ENCODE measurements at regions not wholly inside any gene's neighbourhood (a gene's known extent, or its start where the extent isn't known, plus 50 kb on each side); places are given as distances from the start of the nearest gene placed in this dataset.

DNA sequence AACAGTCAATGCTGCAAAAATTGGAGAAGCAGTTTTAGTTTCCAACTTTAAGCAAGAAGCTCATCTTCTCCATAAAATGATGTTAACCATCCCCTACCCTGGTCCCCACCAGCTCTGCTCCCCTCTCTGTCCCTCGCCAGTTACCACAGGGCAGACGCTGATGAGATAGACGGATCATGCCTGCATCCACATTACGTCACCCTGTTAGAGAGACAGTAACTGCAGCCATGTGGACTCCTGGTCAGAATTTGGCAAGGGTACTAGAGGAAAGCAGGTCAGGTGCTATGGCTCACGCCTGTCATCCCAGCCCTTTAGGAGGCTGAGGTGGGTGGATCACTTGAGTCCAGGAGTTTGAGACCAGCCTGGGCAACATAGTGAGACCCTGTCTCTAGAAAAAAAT, 81.9 kb upstream of the FZD8 start:
- BruUV-seq (replicated peaks), result no TSS peak
- intact Hi-C loops (cut with micrococcal nuclease; ENCODE audit: unreplicated experiment), result no loop called here
- Histone ChIP-seq H3K9me3 (ENCODE audit: insufficient read depth, low read depth) (no peaks in the 10 kb centered on the region), H3K4me3 (no peak overlapping the region), H3K79me2 (ENCODE audit: low read depth) (no peaks in the 10 kb centered on the region), H3K4me1 (replicated peaks; ENCODE audit: insufficient read depth) (no peaks in the 10 kb centered on the region), H4K20me1 (ENCODE audit: insufficient read depth) (no peaks in the 10 kb centered on the region), H3K27me3 (ENCODE audit: insufficient read depth, low read depth) (peaks cover 4% of the 10 kb centered on the region), H3K27ac (no peak overlapping the region), H2AFZ (no peak overlapping the region), H3K9me2 (ENCODE audit: insufficient read depth) (no peaks in the 10 kb centered on the region), H3K4me2 (no peak overlapping the region), H3F3A (ENCODE audit: insufficient read depth, low read depth) (no peaks in the 10 kb centered on the region), H3K36me3 (ENCODE audit: low read depth) (no peaks in the 10 kb centered on the region)
- TF ChIP-seq, protein P1, sequence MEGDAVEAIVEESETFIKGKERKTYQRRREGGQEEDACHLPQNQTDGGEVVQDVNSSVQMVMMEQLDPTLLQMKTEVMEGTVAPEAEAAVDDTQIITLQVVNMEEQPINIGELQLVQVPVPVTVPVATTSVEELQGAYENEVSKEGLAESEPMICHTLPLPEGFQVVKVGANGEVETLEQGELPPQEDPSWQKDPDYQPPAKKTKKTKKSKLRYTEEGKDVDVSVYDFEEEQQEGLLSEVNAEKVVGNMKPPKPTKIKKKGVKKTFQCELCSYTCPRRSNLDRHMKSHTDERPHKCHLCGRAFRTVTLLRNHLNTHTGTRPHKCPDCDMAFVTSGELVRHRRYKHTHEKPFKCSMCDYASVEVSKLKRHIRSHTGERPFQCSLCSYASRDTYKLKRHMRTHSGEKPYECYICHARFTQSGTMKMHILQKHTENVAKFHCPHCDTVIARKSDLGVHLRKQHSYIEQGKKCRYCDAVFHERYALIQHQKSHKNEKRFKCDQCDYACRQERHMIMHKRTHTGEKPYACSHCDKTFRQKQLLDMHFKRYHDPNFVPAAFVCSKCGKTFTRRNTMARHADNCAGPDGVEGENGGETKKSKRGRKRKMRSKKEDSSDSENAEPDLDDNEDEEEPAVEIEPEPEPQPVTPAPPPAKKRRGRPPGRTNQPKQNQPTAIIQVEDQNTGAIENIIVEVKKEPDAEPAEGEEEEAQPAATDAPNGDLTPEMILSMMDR (conservative IDR thresholded peaks at IDR 0.05), result no peak
- no peak for TF ChIP-seq EZH2 (IDR thresholded peaks at IDR 0.05; ENCODE audit: low read depth)
- CTCF ChIA-PET, result no interaction called here
- POLR2A ChIA-PET (ENCODE audit: unreplicated experiment), result no interaction called here
- DNase-seq, result no peak

DNA sequence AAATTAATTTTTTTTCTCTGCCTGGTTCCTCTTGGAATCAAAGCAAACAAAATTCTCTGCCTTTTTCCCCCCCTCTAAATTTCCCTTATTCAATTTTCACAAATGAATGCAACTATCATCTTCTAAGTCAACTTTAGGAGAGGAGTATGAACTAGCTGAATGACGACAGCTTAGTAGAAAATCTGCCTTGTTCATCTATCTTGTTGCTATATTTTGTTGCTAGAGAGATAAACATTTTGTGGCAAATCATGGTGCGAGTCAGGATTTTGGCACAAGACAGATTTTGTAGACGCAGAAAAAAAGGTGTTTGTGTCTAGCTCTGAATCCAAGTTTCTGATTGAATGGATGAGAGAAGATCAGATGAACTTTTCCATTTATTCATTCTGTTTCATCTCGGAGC, 81.0 kb upstream of the FZD8 start:
- Histone ChIP-seq H3F3A (ENCODE audit: insufficient read depth, low read depth) (no peaks in the 10 kb centered on the region), H3K27me3 (ENCODE audit: insufficient read depth, low read depth) (peaks cover 3% of the 10 kb centered on the region), H2AFZ (no peak overlapping the region), H3K27ac (no peak overlapping the region), H3K4me3 (no peak overlapping the region), H3K9me3 (ENCODE audit: insufficient read depth, low read depth) (no peaks in the 10 kb centered on the region), H3K36me3 (ENCODE audit: low read depth) (no peaks in the 10 kb centered on the region), H3K4me1 (replicated peaks; ENCODE audit: insufficient read depth) (no peaks in the 10 kb centered on the region), H3K9me2 (ENCODE audit: insufficient read depth) (no peaks in the 10 kb centered on the region), H3K79me2 (ENCODE audit: low read depth) (no peaks in the 10 kb centered on the region), H4K20me1 (ENCODE audit: insufficient read depth) (no peaks in the 10 kb centered on the region), H3K4me2 (no peak overlapping the region)
- intact Hi-C loops (cut with micrococcal nuclease; ENCODE audit: unreplicated experiment), result no loop called here
- ChIA-PET CTCF (no interaction called here), POLR2A (ENCODE audit: unreplicated experiment) (no interaction called here)
- no peak for TF ChIP-seq EZH2 (IDR thresholded peaks at IDR 0.05; ENCODE audit: low read depth)
- TF ChIP-seq, protein P1 (conservative IDR thresholded peaks at IDR 0.05), result no peak
- no TSS peak for BruUV-seq (replicated peaks)
- DNase-seq, result no peak

DNA sequence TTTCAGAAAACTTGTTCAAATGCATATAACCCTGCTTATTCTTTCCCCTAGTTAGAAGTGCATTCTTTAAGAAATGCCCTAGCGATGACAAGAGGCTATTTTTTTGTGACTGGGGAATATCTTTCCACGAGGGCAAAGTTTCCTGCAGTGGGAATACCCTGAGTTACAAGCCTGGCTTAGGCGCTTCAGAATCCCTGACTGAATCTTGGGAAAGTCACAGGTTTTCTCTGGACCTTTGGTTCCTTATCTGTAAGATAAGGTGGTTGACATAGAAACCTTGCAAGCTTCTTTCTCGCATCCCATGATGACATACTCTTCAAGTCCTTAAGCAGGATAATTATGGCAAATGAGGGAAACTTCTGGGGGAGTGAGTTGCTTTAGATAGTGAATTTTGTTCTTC, 80.5 kb upstream of the FZD8 start:
- Histone ChIP-seq H2AFZ (no peak overlapping the region), H3K4me1 (replicated peaks; ENCODE audit: insufficient read depth) (no peaks in the 10 kb centered on the region), H3K9me3 (ENCODE audit: insufficient read depth, low read depth) (no peaks in the 10 kb centered on the region), H3F3A (ENCODE audit: insufficient read depth, low read depth) (no peaks in the 10 kb centered on the region), H3K36me3 (ENCODE audit: low read depth) (no peaks in the 10 kb centered on the region), H3K9me2 (ENCODE audit: insufficient read depth) (no peaks in the 10 kb centered on the region), H3K79me2 (ENCODE audit: low read depth) (no peaks in the 10 kb centered on the region), H3K27ac (no peak overlapping the region), H4K20me1 (ENCODE audit: insufficient read depth) (no peaks in the 10 kb centered on the region), H3K4me2 (no peak overlapping the region), H3K4me3 (no peak overlapping the region), H3K27me3 (ENCODE audit: insufficient read depth, low read depth) (no peaks in the 10 kb centered on the region; the same call in none of the 2 replicates)
- intact Hi-C loops (cut with micrococcal nuclease; ENCODE audit: unreplicated experiment), result no loop called here
- POLR2A ChIA-PET (ENCODE audit: unreplicated experiment), result no interaction called here
- no peak for DNase-seq
- TF ChIP-seq EZH2 (IDR thresholded peaks at IDR 0.05; ENCODE audit: low read depth), result no peak
- TF ChIP-seq, protein P1 (conservative IDR thresholded peaks at IDR 0.05), result no peak
- CTCF ChIA-PET, result no interaction called here
- BruUV-seq (replicated peaks), result no TSS peak
